ENCODE measurements at regions not wholly inside any gene's neighbourhood (a gene's known extent, or its start where the extent isn't known, plus 50 kb on each side); places are given as distances from the start of the nearest gene placed in this dataset.

DNA sequence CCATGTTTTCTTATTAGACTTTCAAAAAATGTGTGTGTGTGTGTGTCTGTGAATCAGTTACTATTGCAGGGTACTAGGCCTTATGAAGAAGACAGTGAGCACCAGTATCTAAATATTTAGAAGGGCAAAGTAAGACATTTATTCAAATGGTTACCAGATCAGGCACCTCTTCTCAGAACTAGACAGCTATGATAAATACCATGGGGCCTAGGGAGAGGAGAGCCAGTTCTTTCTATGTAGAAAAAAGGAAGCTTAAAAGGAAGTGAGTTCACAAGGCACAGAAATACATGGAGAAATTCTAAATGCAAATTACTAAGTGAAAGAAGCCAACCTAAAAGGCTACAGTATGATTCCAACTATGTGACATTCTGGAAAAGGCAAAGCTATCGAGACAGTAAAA is 261.3 kb downstream of the SOX11 start:
- no peaks in the 10 kb centered on the region for H3K4me1 ChIP-seq (ENCODE audit: control insufficient read depth, insufficient read depth, low read length)
- ChIA-PET POLR2A (no interaction called here), CTCF (no interaction called here)
- no peaks in the 10 kb centered on the region for H3K9me3 ChIP-seq (ENCODE audit: control insufficient read depth, insufficient read depth, low read depth, low read length)
- ATAC-seq (no peak), DNase-seq (ENCODE audit: low read depth, low spot score) (no peak)
- TF ChIP-seq, protein P1, sequence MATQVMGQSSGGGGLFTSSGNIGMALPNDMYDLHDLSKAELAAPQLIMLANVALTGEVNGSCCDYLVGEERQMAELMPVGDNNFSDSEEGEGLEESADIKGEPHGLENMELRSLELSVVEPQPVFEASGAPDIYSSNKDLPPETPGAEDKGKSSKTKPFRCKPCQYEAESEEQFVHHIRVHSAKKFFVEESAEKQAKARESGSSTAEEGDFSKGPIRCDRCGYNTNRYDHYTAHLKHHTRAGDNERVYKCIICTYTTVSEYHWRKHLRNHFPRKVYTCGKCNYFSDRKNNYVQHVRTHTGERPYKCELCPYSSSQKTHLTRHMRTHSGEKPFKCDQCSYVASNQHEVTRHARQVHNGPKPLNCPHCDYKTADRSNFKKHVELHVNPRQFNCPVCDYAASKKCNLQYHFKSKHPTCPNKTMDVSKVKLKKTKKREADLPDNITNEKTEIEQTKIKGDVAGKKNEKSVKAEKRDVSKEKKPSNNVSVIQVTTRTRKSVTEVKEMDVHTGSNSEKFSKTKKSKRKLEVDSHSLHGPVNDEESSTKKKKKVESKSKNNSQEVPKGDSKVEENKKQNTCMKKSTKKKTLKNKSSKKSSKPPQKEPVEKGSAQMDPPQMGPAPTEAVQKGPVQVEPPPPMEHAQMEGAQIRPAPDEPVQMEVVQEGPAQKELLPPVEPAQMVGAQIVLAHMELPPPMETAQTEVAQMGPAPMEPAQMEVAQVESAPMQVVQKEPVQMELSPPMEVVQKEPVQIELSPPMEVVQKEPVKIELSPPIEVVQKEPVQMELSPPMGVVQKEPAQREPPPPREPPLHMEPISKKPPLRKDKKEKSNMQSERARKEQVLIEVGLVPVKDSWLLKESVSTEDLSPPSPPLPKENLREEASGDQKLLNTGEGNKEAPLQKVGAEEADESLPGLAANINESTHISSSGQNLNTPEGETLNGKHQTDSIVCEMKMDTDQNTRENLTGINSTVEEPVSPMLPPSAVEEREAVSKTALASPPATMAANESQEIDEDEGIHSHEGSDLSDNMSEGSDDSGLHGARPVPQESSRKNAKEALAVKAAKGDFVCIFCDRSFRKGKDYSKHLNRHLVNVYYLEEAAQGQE (IDR thresholded peaks at IDR 0.05; ENCODE audit: insufficient read depth in 1 of 2, low read depth in 2 of 2, low read length in 1 of 2) = no peak
- TF ChIP-seq SIN3A (IDR thresholded peaks at IDR 0.05; ENCODE audit: borderline replicate concordance, insufficient read depth, low read depth, low read length) (no peak), POLR2AphosphoS5 (IDR thresholded peaks at IDR 0.05; ENCODE audit: low read depth, low read length) (no peak), TCF7L2 (IDR thresholded peaks at IDR 0.05; ENCODE audit: low read depth, low read length) (no peak)
- TF ChIP-seq, protein P2, sequence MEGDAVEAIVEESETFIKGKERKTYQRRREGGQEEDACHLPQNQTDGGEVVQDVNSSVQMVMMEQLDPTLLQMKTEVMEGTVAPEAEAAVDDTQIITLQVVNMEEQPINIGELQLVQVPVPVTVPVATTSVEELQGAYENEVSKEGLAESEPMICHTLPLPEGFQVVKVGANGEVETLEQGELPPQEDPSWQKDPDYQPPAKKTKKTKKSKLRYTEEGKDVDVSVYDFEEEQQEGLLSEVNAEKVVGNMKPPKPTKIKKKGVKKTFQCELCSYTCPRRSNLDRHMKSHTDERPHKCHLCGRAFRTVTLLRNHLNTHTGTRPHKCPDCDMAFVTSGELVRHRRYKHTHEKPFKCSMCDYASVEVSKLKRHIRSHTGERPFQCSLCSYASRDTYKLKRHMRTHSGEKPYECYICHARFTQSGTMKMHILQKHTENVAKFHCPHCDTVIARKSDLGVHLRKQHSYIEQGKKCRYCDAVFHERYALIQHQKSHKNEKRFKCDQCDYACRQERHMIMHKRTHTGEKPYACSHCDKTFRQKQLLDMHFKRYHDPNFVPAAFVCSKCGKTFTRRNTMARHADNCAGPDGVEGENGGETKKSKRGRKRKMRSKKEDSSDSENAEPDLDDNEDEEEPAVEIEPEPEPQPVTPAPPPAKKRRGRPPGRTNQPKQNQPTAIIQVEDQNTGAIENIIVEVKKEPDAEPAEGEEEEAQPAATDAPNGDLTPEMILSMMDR (IDR thresholded peaks at IDR 0.05) = no peak
- in situ Hi-C loops (cut with HindIII; ENCODE audit: low pct_unique_long_range_greater_than_20kb, low sequenced_read_pairs) = no loop called here
- H3K27ac ChIP-seq (ENCODE audit: low read length) = no peak overlapping the region
- H3K36me3 ChIP-seq (ENCODE audit: control insufficient read depth, insufficient read depth, low read length) = no peaks in the 10 kb centered on the region
- no peak overlapping the region for H3K4me3 ChIP-seq (ENCODE audit: low read depth in 2 of 2, low read length in 2 of 2)
- no TSS peak for BruUV-seq (replicated peaks)
- no peaks in the 10 kb centered on the region for H3K27me3 ChIP-seq (ENCODE audit: control insufficient read depth, insufficient read depth, low read length)
- intact Hi-C loops (cut with micrococcal nuclease; ENCODE audit: unreplicated experiment) = no loop called here

GRCh38 chr2:5954509-5954908 is 262.3 kb downstream of the SOX11 start:
- H3K9me3 ChIP-seq (ENCODE audit: control insufficient read depth, insufficient read depth, low read depth, low read length) = no peaks in the 10 kb centered on the region
- TF ChIP-seq, protein P2 (IDR thresholded peaks at IDR 0.05) = no peak
- TF ChIP-seq, protein P1 (IDR thresholded peaks at IDR 0.05; ENCODE audit: insufficient read depth in 1 of 2, low read depth in 2 of 2, low read length in 1 of 2) = no peak
- TF ChIP-seq POLR2AphosphoS5 (IDR thresholded peaks at IDR 0.05; ENCODE audit: low read depth, low read length) (no peak), TCF7L2 (IDR thresholded peaks at IDR 0.05; ENCODE audit: low read depth, low read length) (no peak)
- DNase-seq (ENCODE audit: low read depth, low spot score) (no peak), ATAC-seq (no peak)
- ChIA-PET CTCF (no interaction called here), POLR2A (no interaction called here)
- in situ Hi-C loops (cut with HindIII; ENCODE audit: low pct_unique_long_range_greater_than_20kb, low sequenced_read_pairs) = no loop called here
- H3K4me1 ChIP-seq (ENCODE audit: control insufficient read depth, insufficient read depth, low read length) = no peaks in the 10 kb centered on the region
- no TSS peak for BruUV-seq (replicated peaks)
- H3K27ac ChIP-seq (ENCODE audit: low read length) = no peak overlapping the region
- no peaks in the 10 kb centered on the region for H3K36me3 ChIP-seq (ENCODE audit: control insufficient read depth, insufficient read depth, low read length)
- no peak overlapping the region for H3K4me3 ChIP-seq (ENCODE audit: low read depth in 2 of 2, low read length in 2 of 2)
- no peaks in the 10 kb centered on the region for H3K27me3 ChIP-seq (ENCODE audit: control insufficient read depth, insufficient read depth, low read length)
- intact Hi-C loops (cut with micrococcal nuclease; ENCODE audit: unreplicated experiment) = no loop called here
